Neural cell (in vitro differentiated cells): ENCODE measurements at regions not wholly inside any gene's neighbourhood (a gene's known extent, or its start where the extent isn't known, plus 50 kb on each side); places are given as distances from the start of the nearest gene placed in this dataset.

Source experiments
- H2AFZ ChIP-seq: fragments of 200-600, 300-800 bp; sonication (generic), shearing (Covaris generic); 2 replicates; pipeline ENCODE4 v1.6.0; 2014; ENCODE audit warnings: low read depth, mild to moderate bottlenecking, antibody characterized with exemption, low read length, moderate library complexity
- H3F3A ChIP-seq: fragments of 200-600 bp; shearing (Covaris generic); 2 replicates; pipeline ENCODE4 v1.6.1; 2016; ENCODE audit warnings: mild to moderate bottlenecking, moderate library complexity, mixed read lengths, antibody characterized with exemption, low read length; ENCODE audit not compliant: insufficient read depth, poor library complexity, severe bottlenecking
- H3K27ac ChIP-seq: fragments of 200-600, 300-800 bp; sonication (generic), shearing (Covaris generic); 2 replicates; pipeline ENCODE4 v1.5.1; 2014; ENCODE audit warnings: mild to moderate bottlenecking, low read length, moderate library complexity
- H3K27me3 ChIP-seq: fragments of 300-800, 200-600 bp; sonication (generic), shearing (Covaris generic); 2 replicates; pipeline ENCODE4 v1.6.0; 2014; ENCODE audit warnings: mild to moderate bottlenecking, low read depth, low read length, moderate library complexity; ENCODE audit not compliant: insufficient read depth
- H3K36me3 ChIP-seq: fragments of 300-800, 200-600 bp; sonication (generic), shearing (Covaris generic); 2 replicates; pipeline ENCODE4 v1.5.1; 2014; ENCODE audit warnings: mild to moderate bottlenecking, antibody characterized with exemption, low read length, moderate library complexity; ENCODE audit not compliant: insufficient read depth
- H3K4me2 ChIP-seq: fragments of 300-800, 200-600 bp; sonication (generic), shearing (Covaris generic); 2 replicates; pipeline ENCODE4 v1.6.0; 2014; ENCODE audit warnings: mild to moderate bottlenecking, low read length
- H3K4me3 ChIP-seq: fragments of 300-800, 200-600 bp; sonication (generic), shearing (Covaris generic); 2 replicates; pipeline ENCODE4 v1.5.1; 2014; ENCODE audit warnings: mild to moderate bottlenecking, low read length, moderate library complexity
- H3K79me2 ChIP-seq: fragments of 200-600 bp; shearing (Covaris generic); replicated peaks from 2 replicates; pipeline ENCODE4 v1.6.0; 2014; ENCODE audit warnings: mild to moderate bottlenecking, low read length, moderate library complexity; ENCODE audit not compliant: insufficient read depth
- H3K9ac ChIP-seq: fragments of 300-800, 200-600 bp; sonication (generic), shearing (Covaris generic); 2 replicates; pipeline ENCODE4 v1.6.1; 2016; ENCODE audit warnings: mild to moderate bottlenecking, low read length, mixed read lengths
- H3K9me2 ChIP-seq: fragments of 200-600 bp; shearing (Covaris generic); 2 replicates; pipeline ENCODE4 v1.6.1; 2016; ENCODE audit warnings: mild to moderate bottlenecking, low read length, mixed read lengths; ENCODE audit not compliant: insufficient read depth
- H3K9me3 ChIP-seq: fragments of 200-600, 300-800 bp; sonication (generic), shearing (Covaris generic); 2 replicates; pipeline ENCODE4 v1.6.1; 2016; ENCODE audit warnings: mild to moderate bottlenecking, mixed run types, low read length, moderate library complexity, mixed read lengths
- H4K20me1 ChIP-seq: fragments of 200-600 bp; shearing (Covaris generic); 2 replicates; pipeline ENCODE4 v1.6.1; 2016; ENCODE audit warnings: mild to moderate bottlenecking, mixed run types; ENCODE audit not compliant: insufficient read depth
- EP300 ChIP-seq: fragments of 450-650 bp; conservative IDR thresholded peaks from 2 replicates; pipeline ENCODE4 v1.6.1; 2014; ENCODE audit warnings: antibody characterized with exemption, mild to moderate bottlenecking, moderate library complexity; ENCODE audit not compliant: poor library complexity, severe bottlenecking
- EZH2 ChIP-seq: fragments of 200-600, 300-800 bp; shearing (Covaris generic), sonication (generic); IDR thresholded peaks from 2 replicates; pipeline ENCODE4 v1.6.1; 2014; ENCODE audit warnings: antibody characterized with exemption, low read length, borderline replicate concordance, mild to moderate bottlenecking; ENCODE audit not compliant: insufficient read depth, poor library complexity, severe bottlenecking
- MXI1 ChIP-seq: fragments of 450-650 bp; conservative IDR thresholded peaks from 2 replicates; pipeline ENCODE4 v1.6.1; 2014; ENCODE audit warnings: antibody characterized with exemption, mild to moderate bottlenecking; ENCODE audit not compliant: poor library complexity, severe bottlenecking
- POLR2AphosphoS5 ChIP-seq: IDR thresholded peaks from 2 replicates; pipeline ENCODE4 v1.6.1; 2012
- RAD21 ChIP-seq: fragments of 450-650 bp; conservative IDR thresholded peaks from 2 replicates; pipeline ENCODE4 v1.6.1; 2014; ENCODE audit warnings: antibody characterized with exemption, mild to moderate bottlenecking, moderate library complexity
- SMC3 ChIP-seq: fragments of 450-650 bp; conservative IDR thresholded peaks from 2 replicates; pipeline ENCODE4 v1.6.1; 2014; ENCODE audit warnings: antibody characterized with exemption, mild to moderate bottlenecking, moderate library complexity; ENCODE audit not compliant: poor library complexity
- TAF1 ChIP-seq: IDR thresholded peaks from 2 replicates; pipeline ENCODE4 v1.6.1; 2012; ENCODE audit warnings: low read depth
- TF ChIP-seq, protein P1 (sequence below): IDR thresholded peaks from 2 replicates; pipeline ENCODE4 v1.6.1; 2012; ENCODE audit warnings: borderline replicate concordance
- TF ChIP-seq, protein P2 (sequence below): fragments of 450-650 bp; IDR thresholded peaks from 2 replicates; pipeline ENCODE4 v1.5.1; 2014; ENCODE audit warnings: antibody characterized with exemption, mild to moderate bottlenecking, moderate library complexity; ENCODE audit not compliant: poor library complexity, severe bottlenecking

DNA sequence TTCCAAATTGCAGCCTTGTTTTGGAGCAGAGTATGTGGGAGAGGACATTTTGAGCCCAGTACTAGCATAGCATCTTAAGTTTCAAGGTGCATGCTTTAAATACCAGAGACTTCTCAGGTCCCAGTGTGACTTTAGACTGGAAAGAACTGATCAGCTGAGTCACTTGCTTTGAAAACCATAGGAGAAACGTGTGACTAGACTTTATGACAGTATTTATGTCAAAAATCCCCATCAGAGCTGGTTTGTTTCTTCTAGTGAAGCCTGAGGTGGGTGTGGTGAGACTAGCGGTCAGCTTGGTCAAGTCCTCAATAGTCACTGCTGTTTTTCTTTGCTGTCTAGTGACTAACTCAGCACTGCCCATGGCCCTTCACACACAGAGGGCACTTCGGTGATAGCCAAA, 724.2 kb downstream of the GATA3 start:
- no peak overlapping the region for H2AFZ ChIP-seq
- no peaks in the 10 kb centered on the region for H3K79me2 ChIP-seq
- H3K4me2 ChIP-seq = no peak overlapping the region
- H3F3A ChIP-seq = no peaks in the 10 kb centered on the region
- H4K20me1 ChIP-seq = no peaks in the 10 kb centered on the region
- H3K9me3 ChIP-seq = no peaks in the 10 kb centered on the region
- no peak overlapping the region for H3K27ac ChIP-seq
- no peak overlapping the region for H3K4me3 ChIP-seq
- H3K27me3 ChIP-seq = no peaks in the 10 kb centered on the region
- TF ChIP-seq RAD21 (no peak), TAF1 (no peak), MXI1 (no peak), SMC3 (no peak), EP300 (no peak), POLR2AphosphoS5 (no peak), EZH2 (no peak)
- TF ChIP-seq, protein P1, sequence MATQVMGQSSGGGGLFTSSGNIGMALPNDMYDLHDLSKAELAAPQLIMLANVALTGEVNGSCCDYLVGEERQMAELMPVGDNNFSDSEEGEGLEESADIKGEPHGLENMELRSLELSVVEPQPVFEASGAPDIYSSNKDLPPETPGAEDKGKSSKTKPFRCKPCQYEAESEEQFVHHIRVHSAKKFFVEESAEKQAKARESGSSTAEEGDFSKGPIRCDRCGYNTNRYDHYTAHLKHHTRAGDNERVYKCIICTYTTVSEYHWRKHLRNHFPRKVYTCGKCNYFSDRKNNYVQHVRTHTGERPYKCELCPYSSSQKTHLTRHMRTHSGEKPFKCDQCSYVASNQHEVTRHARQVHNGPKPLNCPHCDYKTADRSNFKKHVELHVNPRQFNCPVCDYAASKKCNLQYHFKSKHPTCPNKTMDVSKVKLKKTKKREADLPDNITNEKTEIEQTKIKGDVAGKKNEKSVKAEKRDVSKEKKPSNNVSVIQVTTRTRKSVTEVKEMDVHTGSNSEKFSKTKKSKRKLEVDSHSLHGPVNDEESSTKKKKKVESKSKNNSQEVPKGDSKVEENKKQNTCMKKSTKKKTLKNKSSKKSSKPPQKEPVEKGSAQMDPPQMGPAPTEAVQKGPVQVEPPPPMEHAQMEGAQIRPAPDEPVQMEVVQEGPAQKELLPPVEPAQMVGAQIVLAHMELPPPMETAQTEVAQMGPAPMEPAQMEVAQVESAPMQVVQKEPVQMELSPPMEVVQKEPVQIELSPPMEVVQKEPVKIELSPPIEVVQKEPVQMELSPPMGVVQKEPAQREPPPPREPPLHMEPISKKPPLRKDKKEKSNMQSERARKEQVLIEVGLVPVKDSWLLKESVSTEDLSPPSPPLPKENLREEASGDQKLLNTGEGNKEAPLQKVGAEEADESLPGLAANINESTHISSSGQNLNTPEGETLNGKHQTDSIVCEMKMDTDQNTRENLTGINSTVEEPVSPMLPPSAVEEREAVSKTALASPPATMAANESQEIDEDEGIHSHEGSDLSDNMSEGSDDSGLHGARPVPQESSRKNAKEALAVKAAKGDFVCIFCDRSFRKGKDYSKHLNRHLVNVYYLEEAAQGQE = no peak
- TF ChIP-seq, protein P2, sequence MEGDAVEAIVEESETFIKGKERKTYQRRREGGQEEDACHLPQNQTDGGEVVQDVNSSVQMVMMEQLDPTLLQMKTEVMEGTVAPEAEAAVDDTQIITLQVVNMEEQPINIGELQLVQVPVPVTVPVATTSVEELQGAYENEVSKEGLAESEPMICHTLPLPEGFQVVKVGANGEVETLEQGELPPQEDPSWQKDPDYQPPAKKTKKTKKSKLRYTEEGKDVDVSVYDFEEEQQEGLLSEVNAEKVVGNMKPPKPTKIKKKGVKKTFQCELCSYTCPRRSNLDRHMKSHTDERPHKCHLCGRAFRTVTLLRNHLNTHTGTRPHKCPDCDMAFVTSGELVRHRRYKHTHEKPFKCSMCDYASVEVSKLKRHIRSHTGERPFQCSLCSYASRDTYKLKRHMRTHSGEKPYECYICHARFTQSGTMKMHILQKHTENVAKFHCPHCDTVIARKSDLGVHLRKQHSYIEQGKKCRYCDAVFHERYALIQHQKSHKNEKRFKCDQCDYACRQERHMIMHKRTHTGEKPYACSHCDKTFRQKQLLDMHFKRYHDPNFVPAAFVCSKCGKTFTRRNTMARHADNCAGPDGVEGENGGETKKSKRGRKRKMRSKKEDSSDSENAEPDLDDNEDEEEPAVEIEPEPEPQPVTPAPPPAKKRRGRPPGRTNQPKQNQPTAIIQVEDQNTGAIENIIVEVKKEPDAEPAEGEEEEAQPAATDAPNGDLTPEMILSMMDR = no peak
- H3K9ac ChIP-seq = no peak overlapping the region
- H3K36me3 ChIP-seq = no peaks in the 10 kb centered on the region
- H3K9me2 ChIP-seq = no peaks in the 10 kb centered on the region

DNA sequence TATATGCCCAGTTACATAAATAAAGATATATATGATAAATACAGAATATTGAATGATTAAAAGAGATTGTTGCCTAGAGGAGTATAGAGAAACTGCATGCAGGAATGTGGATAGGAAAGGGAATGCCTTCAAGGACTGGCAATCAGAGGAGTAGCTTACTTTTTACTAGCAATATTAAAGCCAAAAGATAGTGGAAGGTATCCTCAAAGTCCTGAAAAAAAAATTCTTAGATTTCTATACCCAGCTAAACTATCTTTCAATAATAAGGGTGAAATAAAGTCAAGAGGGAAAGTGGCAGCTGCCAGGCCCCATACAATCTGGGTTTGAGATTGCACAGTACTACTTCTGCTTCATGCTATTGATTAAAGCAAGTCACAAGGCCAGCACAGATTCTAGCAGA, 733.2 kb downstream of the GATA3 start:
- Histone ChIP-seq H3K27ac (no peak overlapping the region), H3K79me2 (no peaks in the 10 kb centered on the region), H3K27me3 (no peaks in the 10 kb centered on the region), H3K9ac (no peak overlapping the region), H3K9me3 (no peaks in the 10 kb centered on the region), H3F3A (no peaks in the 10 kb centered on the region), H3K4me3 (no peak overlapping the region), H4K20me1 (no peaks in the 10 kb centered on the region), H3K4me2 (no peak overlapping the region), H2AFZ (no peak overlapping the region), H3K9me2 (no peaks in the 10 kb centered on the region), H3K36me3 (no peaks in the 10 kb centered on the region)
- TF ChIP-seq, protein P2 = no peak
- no peak for TF ChIP-seq POLR2AphosphoS5
- TF ChIP-seq EZH2 = no peak
- no peak for TF ChIP-seq MXI1
- TF ChIP-seq RAD21 = no peak
- TF ChIP-seq EP300 = no peak
- TF ChIP-seq SMC3 = no peak
- TF ChIP-seq, protein P1 = no peak
- TF ChIP-seq TAF1 = no peak
